ENCODE measurements at regions not wholly inside any gene's neighbourhood (a gene's known extent, or its start where the extent isn't known, plus 50 kb on each side); places are given as distances from the start of the nearest gene placed in this dataset.

GRCh38 chr4:61085534-61085933, 114.6 kb upstream of the ADGRL3 start:
- DNase-seq = no peak

GRCh38 chr4:61086357-61086756, 113.8 kb upstream of the ADGRL3 start:
- DNase-seq = no peak

GRCh38 chr4:61086979-61087378, 113.1 kb upstream of the ADGRL3 start:
- DNase-seq = no peak

GRCh38 chr4:61094854-61095598, 105.1 kb upstream of the ADGRL3 start:
- DNase-seq = no peak

GRCh38 chr4:61128682-61129081, 71.4 kb upstream of the ADGRL3 start:
- DNase-seq = no peak

- no peak for DNase-seq
These were observed 70.2 kb upstream of the ADGRL3 start for GRCh38 chr4:61129971-61130370.

- no peak for DNase-seq
These were observed 56.7 kb upstream of the ADGRL3 start for GRCh38 chr4:61143461-61143860.

GRCh38 chr4:61149278-61149677, 50.8 kb upstream of the ADGRL3 start:
- DNase-seq = no peak

Data from activated CD4-positive, alpha-beta T cell treated with anti-CD3 and anti-CD28 coated beads, Interleukin-2, Interleukin-6, amounts not matched to agents 100 ng/mL and 50 ng/mL, durations not matched to agents 16 hours and 8 hours (primary cell).